ENCODE measurements at regions not wholly inside any gene's neighbourhood (a gene's known extent, or its start where the extent isn't known, plus 50 kb on each side); places are given as distances from the start of the nearest gene placed in this dataset.

GRCh38 chr6:100116411-100117194 lies 122.6 kb upstream of the MCHR2 start:
- peak in 35 of 42 donors; percentile 22 to 80 (median 49) for DNase-seq

GRCh38 chr6:100115407-100116101 lies 121.5 kb upstream of the MCHR2 start:
- intact Hi-C loops (cut with DNase I): loop anchor here (5.0 kb wide), 1 partner anchor 547 kb away; no protein-coding TSS in a partner anchor
- no peak for DNase-seq

More at GRCh38 chr6:100116411-100117194, 122.6 kb upstream of the MCHR2 start:
- intact Hi-C loops (cut with DNase I): loop anchor here (5.0 kb wide), 1 partner anchor 546 kb away; no protein-coding TSS in a partner anchor

- intact Hi-C loops (cut with DNase I): no loop called here
- DNase-seq: no peak
Observed at GRCh38 chr6:100112855-100113508, 119.0 kb upstream of the MCHR2 start.

GRCh38 chr6:100105919-100106529 lies 112.0 kb upstream of the MCHR2 start:
- intact Hi-C loops (cut with DNase I): no loop called here
- no peak for DNase-seq

GRCh38 chr6:100105138-100105537 lies 111.1 kb upstream of the MCHR2 start:
- DNase-seq: no peak
- intact Hi-C loops (cut with DNase I): no loop called here

- intact Hi-C loops (cut with DNase I): loop anchor here (5.0 kb wide), 1 partner anchor 102 kb away; no protein-coding TSS in a partner anchor
Observed at GRCh38 chr6:100103931-100104330, 109.9 kb upstream of the MCHR2 start.

GRCh38 chr6:100103194-100103593 lies 109.2 kb upstream of the MCHR2 start:
- DNase-seq: no peak
- intact Hi-C loops (cut with DNase I): loop anchor here (5.0 kb wide), 1 partner anchor 101 kb away; no protein-coding TSS in a partner anchor

More at GRCh38 chr6:100103931-100104330, 109.9 kb upstream of the MCHR2 start:
- no peak for DNase-seq

GRCh38 chr6:100101644-100102043 lies 107.6 kb upstream of the MCHR2 start:
- intact Hi-C loops (cut with DNase I): loop anchor here (5.0 kb wide), 1 partner anchor 99 kb away; no protein-coding TSS in a partner anchor

GRCh38 chr6:100100776-100101175 lies 106.8 kb upstream of the MCHR2 start:
- intact Hi-C loops (cut with DNase I): loop anchor here (5.0 kb wide), 1 partner anchor 98 kb away; no protein-coding TSS in a partner anchor
- DNase-seq: no peak

More at GRCh38 chr6:100101644-100102043, 107.6 kb upstream of the MCHR2 start:
- DNase-seq: no peak

GRCh38 chr6:100099189-100100074 lies 105.4 kb upstream of the MCHR2 start:
- intact Hi-C loops (cut with DNase I): loop anchor here (5.0 kb wide), 2 partner anchors 97 to 232 kb away; no protein-coding TSS in a partner anchor
- DNase-seq: no peak

- DNase-seq: no peak
- intact Hi-C loops (cut with DNase I): loop anchor here (5.0 kb wide), 1 partner anchor 230 kb away; no protein-coding TSS in a partner anchor
Observed at GRCh38 chr6:100096936-100097335, 102.9 kb upstream of the MCHR2 start.

- no peak for DNase-seq
- intact Hi-C loops (cut with DNase I): loop anchor here (5.0 kb wide), 1 partner anchor 229 kb away; no protein-coding TSS in a partner anchor
Observed at GRCh38 chr6:100096341-100096740, 102.3 kb upstream of the MCHR2 start.

GRCh38 chr6:100093405-100093804 lies 99.4 kb upstream of the MCHR2 start:
- intact Hi-C loops (cut with DNase I): no loop called here

GRCh38 chr6:100088009-100088408 lies 94.0 kb upstream of the MCHR2 start:
- DNase-seq: no peak
- intact Hi-C loops (cut with DNase I): no loop called here

More at GRCh38 chr6:100093405-100093804, 99.4 kb upstream of the MCHR2 start:
- no peak for DNase-seq

- no peak for DNase-seq
- intact Hi-C loops (cut with DNase I): no loop called here
Observed at GRCh38 chr6:100084991-100085364, 91.0 kb upstream of the MCHR2 start.

- no peak for DNase-seq
- intact Hi-C loops (cut with DNase I): no loop called here
Observed at GRCh38 chr6:100084316-100084990, 90.4 kb upstream of the MCHR2 start.

- intact Hi-C loops (cut with DNase I): no loop called here
- DNase-seq: peak in 3 of 42 donors; percentile 17 to 45 (median 24)
Observed at GRCh38 chr6:100078509-100078908, 84.5 kb upstream of the MCHR2 start.
